ENCODE measurements at regions not wholly inside any gene's neighbourhood (a gene's known extent, or its start where the extent isn't known, plus 50 kb on each side); places are given as distances from the start of the nearest gene placed in this dataset.
"Not testable (repeated sequence)": the region's sequence is repeated elsewhere in the genome, so short reads cannot be mapped to it uniquely, and the experiment has no call there.

- no peak for DNase-seq
Measured at GRCh38 chr18:40197711-40198110, 1757.3 kb upstream of the PIK3C3 start.

DNA sequence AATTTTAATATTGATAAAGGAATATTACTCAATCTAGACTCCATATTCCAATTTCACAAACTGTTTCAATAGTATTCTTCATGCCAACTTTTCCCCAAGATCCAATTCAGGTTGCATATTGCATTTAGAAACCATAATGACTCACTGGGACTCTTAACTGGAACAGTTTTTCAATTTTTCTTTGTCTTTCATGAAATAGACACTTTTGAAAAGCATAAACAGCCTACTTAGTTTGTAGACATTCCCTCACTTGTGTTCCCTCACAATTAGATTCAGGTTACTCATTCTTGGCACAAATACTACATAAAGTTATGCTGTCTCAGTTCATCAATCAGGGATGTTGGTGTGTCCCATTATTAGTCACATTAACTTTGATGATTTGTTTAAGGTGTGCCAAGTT lies 1768.4 kb upstream of the PIK3C3 start:
- DNase-seq: no peak

DNA sequence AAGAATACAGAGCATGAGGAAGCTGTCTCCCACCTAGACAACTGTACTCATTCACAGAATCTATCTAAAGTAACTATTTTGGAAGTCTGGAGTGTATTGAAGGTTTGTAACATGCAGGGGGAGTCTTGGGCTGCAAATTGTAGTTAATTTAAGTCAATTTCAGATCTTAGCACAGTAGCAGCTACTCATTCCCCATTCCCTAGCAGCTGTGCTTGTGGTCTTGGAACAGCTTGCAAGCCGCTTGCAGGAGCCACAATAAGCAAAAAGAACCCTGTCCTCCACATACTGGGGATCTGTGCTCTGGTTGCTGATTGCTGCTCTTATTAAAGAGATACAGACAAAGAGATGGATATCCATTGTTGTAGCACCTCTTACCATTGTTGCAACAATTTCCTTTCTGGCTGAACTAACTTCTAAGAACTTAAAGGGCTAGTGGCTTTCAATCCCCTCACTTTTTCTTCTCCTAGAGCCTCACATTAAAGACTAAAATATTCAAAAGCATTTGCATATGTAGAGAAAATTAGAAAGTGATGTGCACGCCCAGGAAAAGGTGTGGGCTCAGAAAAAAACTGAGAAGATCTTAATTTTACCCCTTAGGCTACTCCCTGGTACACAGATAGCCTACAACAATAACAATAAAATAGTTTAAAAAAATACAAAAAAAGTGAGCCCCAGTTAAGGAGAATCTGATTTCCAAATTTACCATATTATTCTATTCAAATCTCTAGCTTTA lies 1775.1 kb upstream of the PIK3C3 start:
- DNase-seq: no peak

DNA sequence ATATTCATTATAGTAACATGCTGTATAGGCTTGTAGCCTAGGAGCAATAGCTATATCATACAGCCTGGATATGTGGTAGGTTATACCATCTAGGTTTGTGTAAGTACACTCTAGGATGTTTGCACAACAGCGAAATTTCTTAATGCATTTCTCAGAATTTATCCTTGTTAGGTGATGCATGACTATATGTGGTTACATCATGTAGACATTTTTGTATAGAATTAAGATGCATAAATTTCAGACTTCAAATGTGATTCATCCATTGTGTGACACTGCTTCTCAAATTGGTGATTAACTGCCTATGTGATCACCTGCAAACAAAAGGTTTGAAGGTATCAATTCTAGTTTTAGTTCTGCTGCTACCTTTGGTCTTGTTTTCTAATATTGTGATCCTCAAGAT lies 1787.0 kb upstream of the PIK3C3 start:
- DNase-seq: no peak

DNA sequence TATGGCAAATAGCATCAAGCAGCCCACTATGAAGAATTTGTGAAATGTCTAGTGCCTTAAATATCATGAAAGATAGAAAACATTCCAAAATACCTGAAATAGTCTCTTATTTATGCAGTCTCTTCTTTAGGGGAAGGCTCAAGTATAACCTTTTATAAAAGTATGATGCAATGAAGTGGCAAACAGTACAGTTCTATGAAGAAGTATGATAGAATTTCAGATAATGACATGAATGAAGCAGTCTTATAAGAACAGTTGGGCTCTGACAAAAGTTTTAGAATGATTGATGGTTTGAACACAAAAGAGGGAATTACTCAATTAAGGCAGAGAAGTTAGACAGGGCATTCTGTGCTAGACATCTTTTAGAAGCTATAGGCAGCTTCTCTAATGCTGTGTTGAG lies 1791.8 kb upstream of the PIK3C3 start:
- DNase-seq: no peak

- no peak for DNase-seq
Measured at GRCh38 chr18:40160361-40160760, 1794.7 kb upstream of the PIK3C3 start.

DNA sequence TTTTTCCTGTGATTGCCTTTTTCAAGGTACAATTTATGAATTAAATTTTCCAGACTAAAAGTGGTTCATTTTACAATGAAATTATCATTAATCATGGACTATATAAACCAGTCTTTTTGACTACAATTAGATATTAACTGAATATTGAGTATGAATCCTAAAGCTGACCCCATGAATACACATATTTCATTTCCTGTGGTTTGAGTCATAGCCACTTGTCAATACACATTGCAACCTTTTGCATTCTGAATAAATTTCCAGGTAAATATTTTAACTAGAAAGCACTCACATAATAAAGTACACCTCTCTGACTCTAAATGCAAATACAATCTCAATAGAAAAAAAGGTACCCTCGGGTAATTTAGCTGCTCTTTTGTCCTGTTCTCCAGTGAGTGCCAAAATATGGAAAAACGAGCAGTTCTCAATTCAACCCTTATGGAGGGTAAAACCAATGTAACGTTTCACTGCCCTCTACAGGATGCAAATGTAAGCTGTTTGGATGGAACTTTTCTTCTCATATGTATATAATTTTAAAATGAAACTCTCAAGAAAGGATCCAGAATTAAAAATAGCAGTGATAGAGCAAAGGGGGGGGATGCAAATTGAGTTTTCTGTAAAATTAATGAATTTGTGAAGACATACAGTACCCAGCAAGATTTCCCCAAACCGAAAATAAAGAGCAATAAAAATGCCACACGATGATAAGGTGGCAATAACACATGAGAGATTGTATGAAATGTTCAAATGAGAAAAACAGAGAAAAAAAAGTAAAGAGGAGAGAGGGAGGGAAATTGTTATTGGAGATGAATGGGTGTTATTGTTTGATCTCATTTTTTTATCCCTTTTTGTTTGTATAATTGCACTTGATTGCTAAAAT lies 1795.7 kb upstream of the PIK3C3 start:
- DNase-seq: no peak

GRCh38 chr18:40157120-40157519 lies 1797.9 kb upstream of the PIK3C3 start:
- DNase-seq: no peak

DNA sequence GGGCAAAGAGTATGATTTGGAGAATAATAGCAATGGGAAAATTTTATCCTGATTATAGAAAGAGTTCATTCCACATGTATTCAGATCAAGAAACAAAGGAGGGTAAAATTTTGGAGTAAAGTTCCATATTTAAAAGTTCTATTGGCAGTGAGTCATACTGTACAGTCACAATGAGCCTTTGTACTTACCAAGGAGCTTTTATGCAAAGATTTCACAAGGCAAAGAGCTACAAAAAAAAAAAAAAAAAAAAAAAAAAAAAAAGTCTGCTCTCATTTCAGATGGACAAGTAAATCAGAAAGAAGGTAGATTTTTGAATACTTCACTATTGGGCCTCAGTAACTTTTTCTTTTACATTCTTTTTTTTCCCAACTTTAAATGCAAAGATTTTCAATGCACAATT lies 1802.2 kb upstream of the PIK3C3 start:
- no peak for DNase-seq

GRCh38 chr18:40148960-40149359 lies 1806.1 kb upstream of the PIK3C3 start:
- no peak for DNase-seq

DNA sequence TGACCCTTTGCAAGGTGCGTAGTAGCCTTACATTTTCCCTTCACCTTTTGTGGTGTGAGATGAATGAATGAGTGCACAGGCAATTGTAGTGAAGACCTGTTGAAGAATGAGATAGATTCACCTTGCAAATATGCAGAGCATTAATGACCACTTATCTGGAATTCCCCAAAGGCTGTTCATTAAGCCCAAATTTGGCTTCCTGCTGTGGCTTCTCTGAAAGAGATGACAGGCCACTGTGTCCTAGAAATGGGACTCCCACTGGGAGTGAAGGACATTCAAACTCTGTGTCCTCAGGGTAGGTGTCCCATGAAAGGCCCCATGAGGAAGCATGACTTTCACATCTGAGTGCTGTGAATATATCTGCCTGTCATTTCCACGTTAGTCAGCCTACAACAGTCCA lies 1821.8 kb upstream of the PIK3C3 start:
- DNase-seq: no peak

DNA sequence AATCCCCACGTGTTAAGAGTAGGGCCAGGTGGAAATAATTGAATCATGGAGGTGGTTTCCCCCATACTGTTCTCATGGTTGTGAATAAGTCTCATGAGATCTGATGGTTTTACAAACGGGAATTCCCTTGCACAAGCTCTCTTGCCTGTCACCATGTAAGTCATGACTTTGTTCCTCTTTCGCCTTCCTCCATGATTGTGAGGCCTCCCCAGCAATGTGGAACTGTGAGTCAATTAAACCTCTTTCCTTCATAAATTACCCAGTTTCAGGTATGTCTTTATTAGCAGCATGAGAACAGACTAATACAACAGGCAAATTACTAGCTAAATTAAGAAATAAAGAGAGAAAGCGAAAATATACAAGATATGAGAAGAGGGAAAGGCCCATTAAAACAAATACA lies 1822.6 kb upstream of the PIK3C3 start:
- not testable (repeated sequence) for DNase-seq

DNA sequence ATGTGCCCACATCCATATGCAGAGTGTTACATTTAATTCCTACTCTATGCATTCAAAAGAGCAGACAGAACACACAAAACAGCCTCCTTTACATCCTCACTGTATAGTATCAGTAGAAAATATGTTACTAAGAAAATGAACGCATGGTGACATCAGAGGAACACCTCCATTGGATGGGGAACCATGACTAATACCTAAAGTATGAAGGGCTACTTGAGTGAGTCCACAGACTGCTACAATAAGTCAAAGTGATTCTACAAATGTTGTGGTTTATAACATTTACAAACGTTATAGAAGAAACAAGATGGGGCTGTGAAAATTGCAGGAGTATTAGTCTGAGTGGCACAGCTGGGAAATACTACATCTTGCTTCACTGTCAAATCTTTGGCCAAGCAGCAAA lies 1830.9 kb upstream of the PIK3C3 start:
- no peak for DNase-seq

DNA sequence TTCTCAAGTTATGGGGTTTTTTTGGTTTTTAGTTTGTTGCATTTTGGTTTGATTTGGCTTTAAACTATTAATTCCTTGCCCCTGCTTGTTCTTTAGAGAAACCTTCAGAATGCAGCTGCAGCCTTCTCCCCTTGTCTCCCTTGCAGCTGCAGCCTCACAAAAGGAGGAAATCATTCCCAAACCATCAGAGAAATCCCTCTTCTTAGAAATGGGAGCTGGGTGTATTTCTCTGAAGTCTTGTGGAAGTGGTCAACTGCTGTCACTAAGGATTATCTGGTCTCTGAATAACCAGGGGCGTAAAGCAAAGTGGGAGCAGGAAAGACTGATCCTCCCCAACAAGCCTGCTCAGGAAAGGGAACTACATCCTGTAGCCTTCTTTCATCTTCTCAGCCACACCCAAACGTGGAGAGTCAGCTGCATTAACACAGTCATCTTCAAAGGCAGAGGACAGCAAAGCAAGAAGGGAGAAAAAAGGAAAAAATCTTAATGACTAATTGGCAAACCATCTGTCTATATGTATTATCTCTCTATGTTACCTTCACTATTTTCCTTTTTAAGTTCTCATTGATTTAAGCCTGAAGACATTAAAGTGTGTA lies 1834.1 kb upstream of the PIK3C3 start:
- DNase-seq: no peak

DNA sequence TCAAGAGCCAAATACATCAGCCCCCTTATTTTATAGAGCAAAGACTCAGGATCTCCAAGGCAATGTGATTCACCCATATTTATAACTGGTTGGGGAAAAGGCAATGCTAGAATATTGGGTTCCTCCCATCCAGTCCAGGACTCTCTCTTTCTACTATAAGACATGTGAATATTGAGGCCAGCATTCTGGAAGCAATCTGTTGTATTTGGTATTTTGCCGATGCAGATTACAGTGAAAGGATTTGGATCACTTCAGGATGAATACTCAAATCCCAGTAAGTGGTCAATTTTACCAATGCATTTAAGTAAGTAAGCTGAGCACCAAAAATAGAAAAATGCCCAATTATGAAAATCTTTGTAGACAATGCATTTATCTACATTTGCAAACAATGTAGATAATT lies 1834.7 kb upstream of the PIK3C3 start:
- no peak for DNase-seq

- DNase-seq: not testable (repeated sequence)
Measured at GRCh38 chr18:40119581-40119980, 1835.5 kb upstream of the PIK3C3 start.

- no peak for DNase-seq
Measured at GRCh38 chr18:40110455-40110854, 1844.6 kb upstream of the PIK3C3 start.

DNA sequence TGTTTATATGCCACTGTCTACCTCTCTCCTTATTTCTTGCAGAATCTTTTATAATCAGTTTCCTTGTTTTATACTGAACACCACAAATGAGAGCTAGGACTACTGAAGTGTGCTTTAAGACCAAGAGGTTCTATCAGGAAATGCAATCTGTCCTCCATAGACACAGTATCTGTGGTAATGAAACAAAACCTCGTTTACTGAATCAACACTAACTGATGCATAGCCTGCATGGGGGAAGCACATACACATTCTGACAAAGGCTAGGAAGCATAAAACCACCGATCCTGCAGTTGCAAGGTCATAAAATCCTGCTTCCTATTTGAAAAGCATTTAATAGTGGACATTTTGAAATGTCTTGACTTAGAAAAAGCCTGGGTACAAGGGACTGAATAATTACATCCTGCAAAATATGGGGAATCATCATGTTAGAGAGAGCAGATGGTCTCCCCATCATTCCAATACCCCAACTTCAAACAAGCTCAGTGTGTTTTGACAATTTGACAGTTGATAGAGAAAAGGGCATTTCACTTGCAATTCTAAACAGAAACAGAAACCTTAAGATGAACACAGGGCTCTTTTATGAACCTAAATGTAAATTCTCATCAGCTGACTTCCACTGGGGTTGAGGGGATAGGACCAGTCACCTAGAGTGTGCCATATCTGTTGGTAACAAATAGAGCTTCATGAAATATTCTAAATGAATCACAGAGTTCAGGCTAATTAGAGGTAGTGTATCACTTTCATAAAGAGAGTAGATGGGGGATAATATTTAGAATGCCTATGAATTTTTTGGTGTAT lies 1845.6 kb upstream of the PIK3C3 start:
- no peak for DNase-seq

DNA sequence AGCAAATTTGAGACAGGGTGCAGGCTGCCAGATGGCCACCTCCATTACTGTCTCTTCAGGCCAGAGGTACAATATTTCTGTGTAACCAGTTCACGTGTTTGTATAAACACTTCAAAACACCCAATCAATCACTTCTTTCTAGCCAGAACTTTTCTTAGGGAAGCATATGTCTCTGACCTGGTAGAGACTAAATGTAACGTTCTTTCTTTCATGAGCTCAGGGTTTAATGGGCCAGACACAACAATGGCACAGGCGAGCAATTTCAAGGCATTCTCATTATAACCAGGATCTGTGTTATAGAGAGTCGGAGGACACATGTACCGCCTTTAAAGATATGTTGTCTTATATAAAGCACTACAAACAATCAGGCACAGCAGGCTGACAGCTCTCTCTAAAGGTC lies 1846.4 kb upstream of the PIK3C3 start:
- no peak for DNase-seq

DNA sequence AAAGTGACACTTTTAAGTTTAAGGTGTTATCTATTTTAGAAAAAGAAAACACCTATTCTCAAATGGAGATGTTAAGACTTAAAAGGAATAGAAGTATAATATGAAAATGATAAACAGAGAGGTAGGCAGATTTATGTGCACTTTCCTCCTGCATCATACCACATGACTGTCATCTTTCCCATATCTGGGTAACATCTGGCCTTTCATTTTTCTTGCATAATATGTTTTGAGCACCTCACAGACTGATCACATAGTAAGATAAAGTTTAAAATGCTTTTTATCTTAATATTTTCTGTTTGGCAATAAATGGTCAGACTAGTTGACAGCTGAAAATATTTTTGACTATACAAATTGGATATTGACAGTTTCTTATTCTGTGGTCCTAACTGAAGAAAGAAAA lies 1852.1 kb upstream of the PIK3C3 start:
- no peak for DNase-seq

GRCh38 chr18:40099641-40100040 lies 1855.4 kb upstream of the PIK3C3 start:
- no peak for DNase-seq

GRCh38 chr18:40096675-40097074 lies 1858.4 kb upstream of the PIK3C3 start:
- no peak for DNase-seq

- DNase-seq: no peak
Measured at GRCh38 chr18:40094441-40094840, 1860.6 kb upstream of the PIK3C3 start.
